ENCODE measurements at regions not wholly inside any gene's neighbourhood (a gene's known extent, or its start where the extent isn't known, plus 50 kb on each side); places are given as distances from the start of the nearest gene placed in this dataset.

- TF ChIP-seq ZMIZ1 (IDR thresholded peaks at IDR 0.05; ENCODE audit: low read depth in 2 of 2, low read length in 2 of 2) (no peak), MTA1 (IDR thresholded peaks at IDR 0.05; ENCODE audit: borderline replicate concordance) (no peak), CBFA2T2 (conservative IDR thresholded peaks at IDR 0.05) (no peak), RAD51 (IDR thresholded peaks at IDR 0.05; ENCODE audit: borderline replicate concordance, low read depth) (no peak)
Measured at GRCh38 chr4:23225564-23225963, 532.8 kb downstream of the GBA3 start (continued).

GRCh38 chr4:23224684-23225420 lies 532.1 kb downstream of the GBA3 start:
- TF ChIP-seq NUFIP1 (IDR thresholded peaks at IDR 0.05; ENCODE audit: partially characterized antibody) (no peak), ZBTB26 (CRISPR knock-in tag; IDR thresholded peaks at IDR 0.05) (no peak), MXD1 (CRISPR knock-in tag; IDR thresholded peaks at IDR 0.05; ENCODE audit: borderline replicate concordance, poor library complexity, severe bottlenecking) (no peak), RNF219 (CRISPR knock-in tag; IDR thresholded peaks at IDR 0.05) (no peak), CC2D1A (IDR thresholded peaks at IDR 0.05) (no peak), PRPF4 (IDR thresholded peaks at IDR 0.05; ENCODE audit: insufficient read depth, low read depth, low read length, poor library complexity, severe bottlenecking) (no peak)
- in situ Hi-C loops (cut with MboI), result no loop called here
- H4K20me1 ChIP-seq (replicated peaks; ENCODE audit: control insufficient read depth, insufficient read depth, low read length), result no peaks in the 10 kb centered on the region
- POLR2A ChIA-PET, result no interaction called here
- no peak for DNase-seq (ENCODE audit: extremely low read depth in 1 of 4, low spot score in 3 of 4)
- no peak overlapping the region for H3K27ac ChIP-seq (ENCODE audit: extremely low read depth, low read depth, low read length)
- no peak for ATAC-seq
- H3K9ac ChIP-seq (ENCODE audit: insufficient read depth in 1 of 2, low read depth in 2 of 2, low read length in 2 of 2), result no peak overlapping the region
- H3K9me1 ChIP-seq (ENCODE audit: control insufficient read depth, insufficient read depth, low read length), result no peaks in the 10 kb centered on the region
- CTCF ChIA-PET (ENCODE audit: low intra/inter-chr PET ratio), result no interaction called here
- intact Hi-C loops (cut with micrococcal nuclease), result no loop called here
- no peaks in the 10 kb centered on the region for H3K27me3 ChIP-seq (ENCODE audit: control insufficient read depth in 2 of 2, insufficient read depth in 2 of 2, low read length in 2 of 2)
- FAIRE-seq, result no peak
- 0 out of 3 replicates have a peak, but pooled peaks cover 4% of the 10 kb centered on the region for H3K36me3 ChIP-seq (ENCODE audit: control insufficient read depth, insufficient read depth, low read length)
- no peak overlapping the region for H2AFZ ChIP-seq (ENCODE audit: low read depth, low read length)
- no TSS peak for BruUV-seq (replicated peaks)
- no peaks in the 10 kb centered on the region for H3K9me3 ChIP-seq (replicated peaks; ENCODE audit: control insufficient read depth, insufficient read depth, low read depth, low read length)
- H3K4me2 ChIP-seq (ENCODE audit: insufficient read depth, low read length), result no peak overlapping the region
- WGBS (ENCODE audit: insufficient coverage, low coverage, missing lambda C conversion rate), result 11% methylated on average over 4 of the region's 4 CpGs
- H3K79me2 ChIP-seq (ENCODE audit: control insufficient read depth, insufficient read depth, low read length), result no peaks in the 10 kb centered on the region
- no peaks in the 10 kb centered on the region for H3K4me1 ChIP-seq (replicated peaks in 1 of 2; ENCODE audit: control insufficient read depth in 2 of 2, insufficient read depth in 2 of 2, low read length in 2 of 2)
- H3K4me3 ChIP-seq, result no peak overlapping the region

Measured in K562 (cell line).